CD14-positive monocyte (primary cell): ENCODE measurements at regions not wholly inside any gene's neighbourhood (a gene's known extent, or its start where the extent isn't known, plus 50 kb on each side); places are given as distances from the start of the nearest gene placed in this dataset.

Source experiments
- DNase-seq, 3 donors: peaks; one replicate each; pipeline ENCODE4 v3.0.0-alpha.2; 2011 to 2022
- H2AFZ ChIP-seq: 2 replicates; pipeline ENCODE4 v1.6.0; 2012; ENCODE audit warnings: mild to moderate bottlenecking, low read depth, low read length, inconsistent platforms; ENCODE audit not compliant: insufficient read depth, poor library complexity, severe bottlenecking
- H3K27ac ChIP-seq, 2 donors: 1 replicate in 1 of 2; 2 replicates in 1 of 2; pipeline ENCODE4 v1.5.1; 2012 to 2013; ENCODE audit warnings: low read length in 2 of 2, control low read depth in 1 of 2, inconsistent platforms in 1 of 2, low read depth in 1 of 2, mild to moderate bottlenecking in 1 of 2
- H3K27me3 ChIP-seq, 2 donors: one replicate each; pipeline versions ENCODE4 v1.6.0 to v1.6.1; 2011 to 2013; ENCODE audit warnings: low read length in 2 of 2; ENCODE audit not compliant: control insufficient read depth in 2 of 2, insufficient read depth in 2 of 2
- H3K36me3 ChIP-seq, 2 donors: replicated peaks in 1 of 2; 1 replicate in 1 of 2; 2 replicates in 1 of 2; pipeline versions ENCODE4 v1.5.1 to v1.6.1; 2012 to 2013; ENCODE audit warnings: low read length in 2 of 2, control low read depth in 1 of 2, inconsistent platforms in 1 of 2, mild to moderate bottlenecking in 1 of 2; ENCODE audit not compliant: insufficient read depth in 2 of 2, control insufficient read depth in 1 of 2
- H3K4me1 ChIP-seq, 2 donors: 1 replicate in 1 of 2; 2 replicates in 1 of 2; pipeline versions ENCODE4 v1.5.1 to v1.6.1; 2012 to 2013; ENCODE audit warnings: low read length in 2 of 2, control low read depth in 1 of 2, inconsistent platforms in 1 of 2, mild to moderate bottlenecking in 1 of 2, moderate library complexity in 1 of 2; ENCODE audit not compliant: insufficient read depth in 2 of 2, control insufficient read depth in 1 of 2
- H3K4me2 ChIP-seq: replicated peaks from 2 replicates; pipeline ENCODE3; 2012; ENCODE audit warnings: low read length, moderate library complexity, mild to moderate bottlenecking; ENCODE audit not compliant: poor library complexity, severe bottlenecking; ENCODE audit errors: extremely low read depth
- H3K4me3 ChIP-seq, 3 experiments: fragments of 200-600 bp in 1 of 3; sonication (generic) in 1 of 3; replicated peaks in 1 of 3; 1 replicate in 2 of 3; 2 replicates in 1 of 3; pipeline ENCODE4 v1.5.1; 2011 to 2013; ENCODE audit warnings: low read length in 3 of 3, mild to moderate bottlenecking in 3 of 3, control low read depth in 2 of 3, low read depth in 2 of 3, inconsistent platforms in 1 of 3, moderate library complexity in 1 of 3
- H3K79me2 ChIP-seq: 2 replicates; pipeline ENCODE4 v1.6.0; 2012; ENCODE audit warnings: mild to moderate bottlenecking, control low read depth, inconsistent platforms, low read length, moderate library complexity; ENCODE audit not compliant: insufficient read depth
- H3K9ac ChIP-seq: 2 replicates; pipeline ENCODE4 v1.6.0; 2017; ENCODE audit warnings: low read length, mild to moderate bottlenecking; ENCODE audit not compliant: insufficient read depth, poor library complexity, severe bottlenecking
- H3K9me3 ChIP-seq, 2 donors: replicated peaks in 1 of 2; 1 replicate in 1 of 2; 2 replicates in 1 of 2; pipeline versions ENCODE4 v1.5.1 to v1.6.1; 2012 to 2013; ENCODE audit warnings: low read length in 2 of 2, control low read depth in 1 of 2; ENCODE audit not compliant: control insufficient read depth in 1 of 2, insufficient read depth in 1 of 2
- H4K20me1 ChIP-seq: 2 replicates; pipeline ENCODE4 v1.6.0; 2012; ENCODE audit warnings: mild to moderate bottlenecking, low read length, control low read depth, moderate library complexity; ENCODE audit not compliant: insufficient read depth
- H3K27ac Mint-ChIP-seq, 7 donors: one replicate each; pipeline ENCODE4 v1.8.0; 2020; ENCODE audit warnings: mild to moderate bottlenecking in 7 of 7, mixed read lengths in 7 of 7, moderate library complexity in 6 of 7, inconsistent platforms in 2 of 7
- H3K27me3 Mint-ChIP-seq, 3 donors: one replicate each; pipeline ENCODE4 v1.8.0; 2021 to 2022; ENCODE audit warnings: low read depth in 3 of 3, mild to moderate bottlenecking in 3 of 3, mixed read lengths in 3 of 3, moderate library complexity in 3 of 3, inconsistent platforms in 1 of 3
- H3K36me3 Mint-ChIP-seq, 2 donors: one replicate each; pipeline ENCODE4 v1.8.0; 2020; ENCODE audit warnings: mixed read lengths in 2 of 2, inconsistent platforms in 1 of 2, mild to moderate bottlenecking in 1 of 2
- H3K4me1 Mint-ChIP-seq: one replicate; pipeline ENCODE4 v1.8.0; 2020; ENCODE audit warnings: mild to moderate bottlenecking, mixed read lengths
- H3K4me3 Mint-ChIP-seq, 2 donors: one replicate each; pipeline ENCODE4 v1.8.0; 2020; ENCODE audit warnings: mild to moderate bottlenecking in 2 of 2, mixed read lengths in 2 of 2, moderate library complexity in 1 of 2
- H3K9me3 Mint-ChIP-seq, 7 donors: one replicate each; pipeline ENCODE4 v1.8.0; 2020 to 2022; ENCODE audit warnings: mixed read lengths in 7 of 7, mild to moderate bottlenecking in 6 of 7, moderate library complexity in 6 of 7, inconsistent platforms in 2 of 7
- CTCF ChIP-seq: fragments of 200-600 bp; IDR thresholded peaks from one replicate; pipeline ENCODE4 v1.8.0; 2022; ENCODE audit warnings: antibody characterized with exemption, mild to moderate bottlenecking
- WGBS: methylation state at CpG from one replicate; pipeline ENCODE4 v1.1.5; 2013; ENCODE audit warnings: missing lambda C conversion rate; ENCODE audit not compliant: insufficient coverage; 5-methylcytosine and 5-hydroxymethylcytosine counted together
- intact Hi-C, 2 donors: fragments of 100-400 bp; cut with micrococcal nuclease; formaldehyde crosslinking; loops; one replicate each; pipeline versions ENCODE4 v1.15.0 to v1.15.1; 2023

GRCh38 chr10:105549731-105550130 lies 908.6 kb downstream of the SORCS3 start:
- intact Hi-C loops, result no loop called here
- Mint-ChIP-seq H3K36me3 (no peaks in the 10 kb centered on the region), H3K27me3 (no peaks in the 10 kb centered on the region), H3K27ac (no peak overlapping the region), H3K4me3 (no peak overlapping the region), H3K4me1 (no peaks in the 10 kb centered on the region), H3K9me3 (peaks cover 2 to 15% (median 9%) of the 10 kb centered on the region in 7 donors)
- H3K79me2 ChIP-seq, result no peaks in the 10 kb centered on the region
- H3K4me2 ChIP-seq, result no peak overlapping the region
- no peak overlapping the region for H3K27ac ChIP-seq
- DNase-seq, result no peak
- H3K36me3 ChIP-seq, result no peaks in the 10 kb centered on the region
- H3K9ac ChIP-seq, result no peak overlapping the region
- no peaks in the 10 kb centered on the region for H3K27me3 ChIP-seq
- H3K9me3 ChIP-seq, result peaks cover 0 to 12% of the 10 kb centered on the region in 2 donors
- TF ChIP-seq CTCF, result no peak
- H2AFZ ChIP-seq, result no peak overlapping the region
- WGBS, result no CpG with 5 or more reads among the region's 1 CpG
- no peaks in the 10 kb centered on the region for H4K20me1 ChIP-seq
- no peak overlapping the region for H3K4me3 ChIP-seq
- H3K4me1 ChIP-seq, result no peaks in the 10 kb centered on the region

- Histone ChIP-seq H3K4me2 (no peak overlapping the region), H3K79me2 (no peaks in the 10 kb centered on the region), H3K36me3 (no peaks in the 10 kb centered on the region), H3K9ac (no peak overlapping the region), H3K27ac (no peak overlapping the region), H3K4me1 (no peaks in the 10 kb centered on the region), H2AFZ (no peak overlapping the region), H3K9me3 (peaks cover 0 to 7% of the 10 kb centered on the region in 2 donors), H3K4me3 (no peak overlapping the region), H4K20me1 (no peaks in the 10 kb centered on the region), H3K27me3 (no peaks in the 10 kb centered on the region)
- Mint-ChIP-seq H3K4me3 (no peak overlapping the region), H3K27me3 (no peaks in the 10 kb centered on the region), H3K9me3 (peaks cover 2 to 12% (median 8%) of the 10 kb centered on the region in 7 donors), H3K36me3 (no peaks in the 10 kb centered on the region), H3K4me1 (no peaks in the 10 kb centered on the region), H3K27ac (no peak overlapping the region)
- TF ChIP-seq CTCF, result no peak
- intact Hi-C loops, result no loop called here
- DNase-seq, result no peak
These were observed 904.0 kb downstream of the SORCS3 start for GRCh38 chr10:105545101-105545500.
